ENCODE measurements at regions not wholly inside any gene's neighbourhood (a gene's known extent, or its start where the extent isn't known, plus 50 kb on each side); places are given as distances from the start of the nearest gene placed in this dataset.

DNA sequence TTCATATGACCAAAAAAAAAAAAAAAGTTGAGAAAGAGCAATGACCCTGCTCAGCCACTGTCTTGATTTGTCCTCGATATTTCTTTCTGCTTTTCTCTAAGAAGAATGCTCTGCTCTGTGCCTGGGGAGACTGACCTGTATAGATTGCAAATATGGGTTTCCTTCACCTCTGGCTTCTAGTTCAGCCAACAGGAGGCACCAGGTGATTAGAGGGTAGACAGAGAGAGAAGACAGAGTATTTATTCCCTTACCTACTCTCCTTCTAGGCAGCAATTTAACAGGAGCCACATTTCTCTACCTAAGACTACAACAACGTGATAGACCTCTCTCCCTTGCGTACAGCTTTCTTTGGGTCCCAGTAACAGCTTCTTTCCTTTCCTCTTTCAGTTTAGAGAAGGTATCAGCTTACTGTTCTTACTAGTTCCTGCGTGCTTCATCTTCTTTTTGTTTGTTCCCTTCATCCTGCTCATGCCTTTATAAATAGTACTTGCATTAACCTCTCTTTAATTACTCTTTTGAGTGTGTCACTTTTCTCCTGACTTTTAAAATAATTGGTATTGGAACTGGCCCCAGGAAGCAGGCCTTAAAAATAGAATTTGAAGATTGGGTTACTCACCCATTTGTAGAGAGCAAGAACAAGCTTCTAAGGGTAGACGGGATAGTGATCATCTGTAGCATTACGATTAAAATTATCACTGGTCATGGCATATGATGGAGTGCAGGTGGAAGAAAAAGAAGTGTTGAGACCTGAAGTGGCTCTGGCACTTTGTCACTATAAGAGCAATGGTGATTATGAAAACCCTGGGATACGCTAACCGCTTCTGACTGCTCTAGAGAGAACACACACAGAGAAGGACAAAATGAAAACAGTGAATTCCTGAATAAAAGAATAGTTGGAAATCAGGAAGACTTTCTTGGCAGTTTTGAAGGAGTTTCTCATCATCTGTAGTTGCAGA, 161.2 kb upstream of the FSTL4 start:
- TF ChIP-seq CTCF (IDR thresholded peaks at IDR 0.05; ENCODE audit: low read depth, low read length, poor library complexity, severe bottlenecking) (no peak), EZH2phosphoT487 (IDR thresholded peaks at IDR 0.05; ENCODE audit: borderline replicate concordance, low read length) (no peak)
